Upper lobe of left lung (tissue), 6 donors: ENCODE measurements at regions not wholly inside any gene's neighbourhood (a gene's known extent, or its start where the extent isn't known, plus 50 kb on each side); places are given as distances from the start of the nearest gene placed in this dataset.
"Not testable (repeated sequence)": the region's sequence is repeated elsewhere in the genome, so short reads cannot be mapped to it uniquely, and the experiment has no call there.

Experiments
- ATAC-seq, 2 donors: fragments of 200-7000 bp; cut with Tn5 transposase; one replicate each; pipeline ENCODE4 v1.9.1; 2022; ENCODE audit warnings: mild to moderate bottlenecking in 2 of 2, moderate library complexity in 2 of 2; ENCODE audit not compliant: low FRiP score in 2 of 2
- DNase-seq, 2 donors: peaks; one replicate each; pipeline ENCODE4 v3.0.0-alpha.2; 2019 to 2020
- H3K27ac ChIP-seq, 4 donors: fragments of 200-600 bp; sonication (generic); one replicate each; pipeline ENCODE4 v1.5.1; 2016 to 2019
- H3K27me3 ChIP-seq, 4 donors: fragments of 200-600 bp; sonication (generic); one replicate each; pipeline ENCODE4 v1.5.1; 2017 to 2019
- H3K36me3 ChIP-seq, 4 donors: fragments of 200-600 bp; sonication (generic); one replicate each; pipeline ENCODE4 v1.5.1; 2016 to 2019
- H3K4me1 ChIP-seq, 4 donors: fragments of 200-600 bp; sonication (generic); one replicate each; pipeline ENCODE4 v1.5.1; 2018 to 2019
- H3K4me3 ChIP-seq, 4 donors: fragments of 200-600 bp; sonication (generic); one replicate each; pipeline ENCODE4 v1.5.1; 2017 to 2019; ENCODE audit warnings: mild to moderate bottlenecking in 2 of 4, moderate library complexity in 1 of 4
- H3K9me3 ChIP-seq, 4 donors: fragments of 200-600 bp; sonication (generic); one replicate each; pipeline ENCODE4 v1.5.1; 2018 to 2019
- CTCF ChIP-seq, 6 experiments: fragments of 450-650 bp in 4 of 6; fragments of 200-600 bp in 2 of 6; sonication (generic) in 2 of 6; IDR thresholded peaks; one replicate each; pipeline ENCODE4 v1.5.1; 2016 to 2019; ENCODE audit warnings: antibody characterized with exemption in 6 of 6
- EP300 ChIP-seq, 4 donors: sonication (generic); formaldehyde crosslinking; IDR thresholded peaks; one replicate each; pipeline ENCODE4 v1.5.1; 2017; ENCODE audit warnings: antibody characterized with exemption in 4 of 4, control low read depth in 2 of 4
- POLR2A ChIP-seq, 4 donors: fragments of 450-650 bp; IDR thresholded peaks; one replicate each; pipeline ENCODE4 v1.5.1; 2016 to 2017; ENCODE audit warnings: antibody characterized with exemption in 4 of 4, mild to moderate bottlenecking in 2 of 4
- POLR2AphosphoS5 ChIP-seq, 2 donors: sonication (generic); formaldehyde crosslinking; IDR thresholded peaks; one replicate each; pipeline ENCODE4 v1.5.1; 2017; ENCODE audit warnings: antibody characterized with exemption in 2 of 2
- WGBS, 2 donors: methylation state at CpG; one replicate each; pipeline ENCODE4 v1.1.5; 2017 to 2018; 5-methylcytosine and 5-hydroxymethylcytosine counted together
- donor health status: DM: no; HTN: no; CAD: no; lungs with moderate emphysema.
- donor health status: DM: no; HTN: yes; CAD: no; lungs with severe emphysema.

- H3K36me3 ChIP-seq = no peaks in the 10 kb centered on the region
- DNase-seq = no peak
- H3K27me3 ChIP-seq = no peaks in the 10 kb centered on the region
- ATAC-seq = no peak
- no peaks in the 10 kb centered on the region for H3K9me3 ChIP-seq
- no peak overlapping the region for H3K27ac ChIP-seq
- WGBS, 2 donors = 55 to 68% methylated on average over 1 of the region's 1 CpG
- H3K4me1 ChIP-seq = no peaks in the 10 kb centered on the region
- TF ChIP-seq POLR2A (IDR thresholded peaks at IDR 0.05) (no peak), EP300 (IDR thresholded peaks at IDR 0.05) (no peak), POLR2AphosphoS5 (IDR thresholded peaks at IDR 0.05) (no peak), CTCF (IDR thresholded peaks at IDR 0.05) (no peak)
- H3K4me3 ChIP-seq = no peak overlapping the region
Measured at GRCh38 chr6:125618629-125619028, 130.8 kb upstream of the HEY2 start.

GRCh38 chr6:125623085-125623484 is 126.3 kb upstream of the HEY2 start:
- H3K4me1 ChIP-seq = no peaks in the 10 kb centered on the region
- H3K9me3 ChIP-seq = no peaks in the 10 kb centered on the region
- no peaks in the 10 kb centered on the region for H3K27me3 ChIP-seq
- H3K27ac ChIP-seq = no peak overlapping the region
- TF ChIP-seq CTCF (IDR thresholded peaks at IDR 0.05) (no peak), POLR2AphosphoS5 (IDR thresholded peaks at IDR 0.05) (no peak), EP300 (IDR thresholded peaks at IDR 0.05) (no peak), POLR2A (IDR thresholded peaks at IDR 0.05) (no peak)
- no peak overlapping the region for H3K4me3 ChIP-seq
- no peak for DNase-seq
- ATAC-seq = no peak
- no peaks in the 10 kb centered on the region for H3K36me3 ChIP-seq

- 35 to 85% methylated on average over 1 of the region's 1 CpG for WGBS, 2 donors
- no peaks in the 10 kb centered on the region for H3K27me3 ChIP-seq
Measured at GRCh38 chr6:125631165-125631564, 118.3 kb upstream of the HEY2 start.

GRCh38 chr6:125636011-125636410 is 113.4 kb upstream of the HEY2 start:
- DNase-seq = not testable (repeated sequence)
- 92 to 94% methylated on average over 2 of the region's 2 CpGs for WGBS, 2 donors

More at GRCh38 chr6:125631165-125631564, 118.3 kb upstream of the HEY2 start:
- DNase-seq (no peak), ATAC-seq (no peak)
- Histone ChIP-seq H3K4me3 (no peak overlapping the region), H3K36me3 (no peaks in the 10 kb centered on the region), H3K9me3 (no peaks in the 10 kb centered on the region), H3K4me1 (no peaks in the 10 kb centered on the region), H3K27ac (no peak overlapping the region)
- TF ChIP-seq POLR2A (IDR thresholded peaks at IDR 0.05) (no peak), EP300 (IDR thresholded peaks at IDR 0.05) (no peak), CTCF (IDR thresholded peaks at IDR 0.05) (no peak), POLR2AphosphoS5 (IDR thresholded peaks at IDR 0.05) (no peak)

DNA sequence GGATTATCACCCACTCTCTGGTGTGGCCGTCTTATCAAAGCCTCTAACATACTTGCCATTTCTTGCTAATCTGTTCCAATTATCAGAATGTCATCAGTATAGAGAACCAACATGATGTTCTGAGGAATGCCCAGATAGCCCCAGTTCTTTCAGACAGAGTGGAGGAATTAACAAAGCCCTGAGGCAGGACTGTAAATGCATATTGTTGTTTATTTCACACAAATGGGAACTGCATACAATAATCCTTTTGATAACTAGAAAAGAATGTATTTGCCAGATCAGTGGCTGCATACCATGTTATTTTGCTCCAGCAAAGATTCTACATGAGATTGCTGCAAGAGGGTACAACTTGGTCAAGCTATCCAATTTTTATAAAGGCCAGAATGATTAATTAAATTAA is 112.8 kb upstream of the HEY2 start:
- 93 to 100% methylated on average over 1 of the region's 1 CpG for WGBS, 2 donors
- Histone ChIP-seq H3K27me3 (no peaks in the 10 kb centered on the region), H3K4me1 (no peaks in the 10 kb centered on the region), H3K36me3 (no peaks in the 10 kb centered on the region), H3K4me3 (no peak overlapping the region), H3K9me3 (no peaks in the 10 kb centered on the region), H3K27ac (no peak overlapping the region)
- no peak for ATAC-seq
- TF ChIP-seq POLR2A (IDR thresholded peaks at IDR 0.05) (no peak), POLR2AphosphoS5 (IDR thresholded peaks at IDR 0.05) (no peak), CTCF (IDR thresholded peaks at IDR 0.05) (no peak), EP300 (IDR thresholded peaks at IDR 0.05) (no peak)
- DNase-seq = no peak

More at GRCh38 chr6:125636011-125636410, 113.4 kb upstream of the HEY2 start:
- H3K27me3 ChIP-seq, H3K36me3 ChIP-seq, H3K9me3 ChIP-seq, H3K4me3 ChIP-seq, H3K4me1 ChIP-seq, H3K27ac ChIP-seq, ATAC-seq: not testable (repeated sequence)
